ENCODE measurements at regions not wholly inside any gene's neighbourhood (a gene's known extent, or its start where the extent isn't known, plus 50 kb on each side); places are given as distances from the start of the nearest gene placed in this dataset.

DNA sequence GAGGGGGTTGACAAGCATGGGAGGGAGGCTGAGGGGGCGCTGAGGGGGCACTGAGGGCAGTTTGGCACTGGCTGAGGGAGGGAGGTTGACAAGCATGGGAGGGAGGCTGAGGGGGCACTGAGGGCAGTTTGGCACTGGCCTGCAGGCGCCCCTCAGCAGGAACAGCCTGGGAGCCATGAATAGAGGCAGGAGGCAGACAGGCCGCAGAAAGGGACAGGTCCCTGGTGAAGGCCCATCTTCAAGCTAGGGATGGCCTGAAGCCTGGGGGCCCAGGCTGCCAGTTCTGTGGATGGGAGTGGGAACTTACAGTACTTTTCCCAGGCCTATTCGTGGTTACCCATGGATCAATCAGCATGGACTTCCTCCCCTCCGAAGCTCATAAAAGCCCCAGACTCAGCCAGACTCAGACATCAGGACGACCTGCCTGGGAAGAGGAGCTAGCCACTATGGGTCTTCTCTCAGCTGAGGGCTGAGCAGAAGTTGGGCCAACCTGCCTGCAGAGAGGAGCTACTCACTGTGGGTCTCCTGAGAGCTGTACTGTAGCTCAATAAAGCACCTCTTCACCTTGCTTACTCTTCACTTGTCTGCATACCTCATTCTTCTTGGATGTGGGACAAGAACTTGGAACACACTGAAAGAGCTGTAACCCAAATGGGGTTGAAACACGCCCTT lies 72.8 kb upstream of the BRD7 start:
- no peak overlapping the region for H3K27ac ChIP-seq (ENCODE audit: low read depth in 1 of 3, low read length in 2 of 3)
- no peaks in the 10 kb centered on the region for H3K4me1 ChIP-seq (ENCODE audit: control insufficient read depth in 3 of 3, insufficient read depth in 2 of 3, low read depth in 1 of 3, low read length in 2 of 3)
- DNase-seq, result no peak
- no peak overlapping the region for H3K4me3 ChIP-seq (ENCODE audit: low read depth in 1 of 3, low read length in 3 of 3)
- no peak for FAIRE-seq
- peaks cover 0 to 2% (median 0%) of the 10 kb centered on the region in 3 donors for H3K27me3 ChIP-seq (ENCODE audit: control insufficient read depth in 3 of 3, insufficient read depth in 3 of 3, low read length in 3 of 3)
- WGBS, 3 donors, result 45 to 77% (median 76%) methylated on average over 6 to 7 of the region's 7 CpGs
- no peaks in the 10 kb centered on the region for H3K36me3 ChIP-seq (ENCODE audit: control insufficient read depth in 3 of 3, insufficient read depth in 2 of 3, low read depth in 1 of 3, low read length in 3 of 3)
- H3K9me3 ChIP-seq (ENCODE audit: control insufficient read depth in 2 of 2, insufficient read depth in 1 of 2, low read depth in 1 of 2, low read length in 1 of 2), result peaks cover 0 to 30% of the 10 kb centered on the region in 2 donors

GRCh38 chr16:50440991-50441390 lies 72.2 kb upstream of the BRD7 start:
- H3K27ac ChIP-seq (ENCODE audit: low read depth in 1 of 3, low read length in 2 of 3), result no peak overlapping the region
- H3K4me3 ChIP-seq (ENCODE audit: low read depth in 1 of 3, low read length in 3 of 3), result no peak overlapping the region
- H3K36me3 ChIP-seq (ENCODE audit: control insufficient read depth in 3 of 3, insufficient read depth in 2 of 3, low read depth in 1 of 3, low read length in 3 of 3), result no peaks in the 10 kb centered on the region
- peaks cover 0 to 30% of the 10 kb centered on the region in 2 donors for H3K9me3 ChIP-seq (ENCODE audit: control insufficient read depth in 2 of 2, insufficient read depth in 1 of 2, low read depth in 1 of 2, low read length in 1 of 2)
- WGBS, 3 donors, result 87 to 92% (median 91%) methylated on average over 4 of the region's 4 CpGs
- peaks cover 0 to 2% (median 0%) of the 10 kb centered on the region in 3 donors for H3K27me3 ChIP-seq (ENCODE audit: control insufficient read depth in 3 of 3, insufficient read depth in 3 of 3, low read length in 3 of 3)
- FAIRE-seq (no peak), DNase-seq (no peak)
- no peaks in the 10 kb centered on the region for H3K4me1 ChIP-seq (ENCODE audit: control insufficient read depth in 3 of 3, insufficient read depth in 2 of 3, low read depth in 1 of 3, low read length in 2 of 3)

GRCh38 chr16:50440531-50440930 lies 71.7 kb upstream of the BRD7 start:
- DNase-seq, result no peak
- WGBS, 3 donors, result 59 to 73% (median 63%) methylated on average over 2 of the region's 2 CpGs

GRCh38 chr16:50437769-50438437 lies 69.1 kb upstream of the BRD7 start:
- H3K4me1 ChIP-seq (ENCODE audit: control insufficient read depth in 3 of 3, insufficient read depth in 2 of 3, low read depth in 1 of 3, low read length in 2 of 3), result no peaks in the 10 kb centered on the region
- no peaks in the 10 kb centered on the region for H3K36me3 ChIP-seq (ENCODE audit: control insufficient read depth in 3 of 3, insufficient read depth in 2 of 3, low read depth in 1 of 3, low read length in 3 of 3)
- H3K4me3 ChIP-seq (ENCODE audit: low read depth in 1 of 3, low read length in 3 of 3), result no peak overlapping the region
- no peak overlapping the region for H3K27ac ChIP-seq (ENCODE audit: low read depth in 1 of 3, low read length in 2 of 3)
- H3K9me3 ChIP-seq (ENCODE audit: control insufficient read depth in 2 of 2, insufficient read depth in 1 of 2, low read depth in 1 of 2, low read length in 1 of 2), result peaks cover 0 to 30% of the 10 kb centered on the region in 2 donors
- 74 to 76% (median 76%) methylated on average over 13 of the region's 13 CpGs for WGBS, 3 donors
- peaks cover 0 to 5% (median 0%) of the 10 kb centered on the region in 3 donors for H3K27me3 ChIP-seq (ENCODE audit: control insufficient read depth in 3 of 3, insufficient read depth in 3 of 3, low read length in 3 of 3)
- FAIRE-seq (no peak), DNase-seq (no peak)

More at GRCh38 chr16:50440531-50440930, 71.7 kb upstream of the BRD7 start:
- no peaks in the 10 kb centered on the region for H3K27me3 ChIP-seq (ENCODE audit: control insufficient read depth in 3 of 3, insufficient read depth in 3 of 3, low read length in 3 of 3)
- H3K27ac ChIP-seq (ENCODE audit: low read depth in 1 of 3, low read length in 2 of 3), result no peak overlapping the region
- H3K4me1 ChIP-seq (ENCODE audit: control insufficient read depth in 3 of 3, insufficient read depth in 2 of 3, low read depth in 1 of 3, low read length in 2 of 3), result no peaks in the 10 kb centered on the region
- H3K36me3 ChIP-seq (ENCODE audit: control insufficient read depth in 3 of 3, insufficient read depth in 2 of 3, low read depth in 1 of 3, low read length in 3 of 3), result no peaks in the 10 kb centered on the region
- no peak overlapping the region for H3K4me3 ChIP-seq (ENCODE audit: low read depth in 1 of 3, low read length in 3 of 3)
- H3K9me3 ChIP-seq (ENCODE audit: control insufficient read depth in 2 of 2, insufficient read depth in 1 of 2, low read depth in 1 of 2, low read length in 1 of 2), result peaks cover 0 to 30% of the 10 kb centered on the region in 2 donors
- no peak for FAIRE-seq

DNA sequence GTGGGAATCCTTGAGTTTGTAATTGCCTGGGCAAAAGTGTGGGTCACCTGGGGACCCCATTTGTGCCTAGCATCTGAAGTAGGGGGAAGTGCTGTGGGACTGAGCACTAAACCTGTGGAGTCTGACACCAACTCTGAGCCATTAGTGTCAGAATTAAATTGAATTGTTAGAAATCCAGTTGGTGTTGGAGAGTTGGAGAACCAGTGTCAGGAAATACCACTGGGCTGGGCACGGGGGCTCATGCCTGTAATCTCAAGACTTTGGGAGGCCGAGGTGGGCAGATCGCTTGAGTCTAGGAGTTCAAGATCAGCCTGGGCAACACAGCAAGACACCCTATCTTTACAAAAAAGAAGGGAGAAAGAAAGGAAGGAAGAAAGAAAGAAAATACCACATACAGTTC lies 67.5 kb upstream of the BRD7 start:
- Histone ChIP-seq H3K27me3 (ENCODE audit: control insufficient read depth in 3 of 3, insufficient read depth in 3 of 3, low read length in 3 of 3) (peaks cover 0 to 5% (median 0%) of the 10 kb centered on the region in 3 donors), H3K36me3 (ENCODE audit: control insufficient read depth in 3 of 3, insufficient read depth in 2 of 3, low read depth in 1 of 3, low read length in 3 of 3) (no peaks in the 10 kb centered on the region), H3K9me3 (ENCODE audit: control insufficient read depth in 2 of 2, insufficient read depth in 1 of 2, low read depth in 1 of 2, low read length in 1 of 2) (peaks cover 0 to 17% of the 10 kb centered on the region in 2 donors), H3K4me3 (ENCODE audit: low read depth in 1 of 3, low read length in 3 of 3) (no peak overlapping the region), H3K27ac (ENCODE audit: low read depth in 1 of 3, low read length in 2 of 3) (no peak overlapping the region), H3K4me1 (ENCODE audit: control insufficient read depth in 3 of 3, insufficient read depth in 2 of 3, low read depth in 1 of 3, low read length in 2 of 3) (no peaks in the 10 kb centered on the region)
- WGBS, 3 donors, result 80 to 88% (median 87%) methylated on average over 3 of the region's 3 CpGs
- FAIRE-seq (no peak), DNase-seq (no peak)

- Histone ChIP-seq H3K9me3 (ENCODE audit: control insufficient read depth in 2 of 2, insufficient read depth in 1 of 2, low read depth in 1 of 2, low read length in 1 of 2) (peaks cover 0 to 4% of the 10 kb centered on the region in 2 donors), H3K4me1 (ENCODE audit: control insufficient read depth in 3 of 3, insufficient read depth in 2 of 3, low read depth in 1 of 3, low read length in 2 of 3) (no peaks in the 10 kb centered on the region), H3K36me3 (ENCODE audit: control insufficient read depth in 3 of 3, insufficient read depth in 2 of 3, low read depth in 1 of 3, low read length in 3 of 3) (no peaks in the 10 kb centered on the region), H3K4me3 (ENCODE audit: low read depth in 1 of 3, low read length in 3 of 3) (no peak overlapping the region), H3K27ac (ENCODE audit: low read depth in 1 of 3, low read length in 2 of 3) (no peak overlapping the region), H3K27me3 (ENCODE audit: control insufficient read depth in 3 of 3, insufficient read depth in 3 of 3, low read length in 3 of 3) (peaks cover 0 to 5% (median 0%) of the 10 kb centered on the region in 3 donors)
- FAIRE-seq, result no peak
- DNase-seq, result no peak
- WGBS, 3 donors, result 78 to 85% (median 83%) methylated on average over 7 of the region's 7 CpGs
These were observed 66.2 kb upstream of the BRD7 start for GRCh38 chr16:50434872-50435478.

DNA sequence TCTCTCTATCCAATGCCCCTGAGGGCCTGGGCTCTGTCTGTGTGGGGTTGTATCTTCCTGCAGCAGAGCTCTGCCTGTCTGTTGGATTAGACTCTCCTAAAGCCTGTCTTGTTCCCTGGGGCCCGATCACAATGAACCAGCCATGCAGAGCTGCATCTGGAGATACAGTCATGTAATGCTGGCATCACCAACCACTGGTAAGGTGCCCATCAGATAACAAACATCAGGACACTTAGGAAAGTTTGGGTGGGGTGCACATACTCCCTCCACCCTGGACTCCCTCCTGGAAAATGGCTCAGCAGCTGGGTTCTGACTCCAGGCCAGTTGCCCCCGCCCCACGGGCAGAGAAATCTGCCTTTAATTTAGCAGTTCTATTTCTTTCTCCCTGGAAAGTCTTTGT lies 61.3 kb upstream of the BRD7 start:
- DNase-seq (no peak), FAIRE-seq (no peak)
- peaks cover 0 to 5% (median 0%) of the 10 kb centered on the region in 3 donors for H3K27me3 ChIP-seq (ENCODE audit: control insufficient read depth in 3 of 3, insufficient read depth in 3 of 3, low read length in 3 of 3)
- H3K4me1 ChIP-seq (ENCODE audit: control insufficient read depth in 3 of 3, insufficient read depth in 2 of 3, low read depth in 1 of 3, low read length in 2 of 3), result no peaks in the 10 kb centered on the region
- H3K4me3 ChIP-seq (ENCODE audit: low read depth in 1 of 3, low read length in 3 of 3), result no peak overlapping the region
- H3K36me3 ChIP-seq (ENCODE audit: control insufficient read depth in 3 of 3, insufficient read depth in 2 of 3, low read depth in 1 of 3, low read length in 3 of 3), result no peaks in the 10 kb centered on the region
- 78 to 91% (median 85%) methylated on average over 3 of the region's 3 CpGs for WGBS, 3 donors
- H3K27ac ChIP-seq (ENCODE audit: low read depth in 1 of 3, low read length in 2 of 3), result no peak overlapping the region
- H3K9me3 ChIP-seq (ENCODE audit: control insufficient read depth in 2 of 2, insufficient read depth in 1 of 2, low read depth in 1 of 2, low read length in 1 of 2), result no peaks in the 10 kb centered on the region

- FAIRE-seq (no peak), DNase-seq (no peak)
- no peak overlapping the region for H3K4me3 ChIP-seq (ENCODE audit: low read depth in 1 of 3, low read length in 3 of 3)
These were observed 60.0 kb upstream of the BRD7 start for GRCh38 chr16:50428742-50429141.

More at GRCh38 chr16:50428742-50429141, 60.0 kb upstream of the BRD7 start:
- H3K27me3 ChIP-seq (ENCODE audit: control insufficient read depth in 3 of 3, insufficient read depth in 3 of 3, low read length in 3 of 3), result peaks cover 0 to 3% (median 0%) of the 10 kb centered on the region in 3 donors
- no peak overlapping the region for H3K27ac ChIP-seq (ENCODE audit: low read depth in 1 of 3, low read length in 2 of 3)
- H3K36me3 ChIP-seq (ENCODE audit: control insufficient read depth in 3 of 3, insufficient read depth in 2 of 3, low read depth in 1 of 3, low read length in 3 of 3), result no peaks in the 10 kb centered on the region
- H3K4me1 ChIP-seq (ENCODE audit: control insufficient read depth in 3 of 3, insufficient read depth in 2 of 3, low read depth in 1 of 3, low read length in 2 of 3), result no peaks in the 10 kb centered on the region
- no peaks in the 10 kb centered on the region for H3K9me3 ChIP-seq (ENCODE audit: control insufficient read depth in 2 of 2, insufficient read depth in 1 of 2, low read depth in 1 of 2, low read length in 1 of 2)
